Cardiac septum (tissue), 1 donor: ENCODE measurements at regions not wholly inside any gene's neighbourhood (a gene's known extent, or its start where the extent isn't known, plus 50 kb on each side); places are given as distances from the start of the nearest gene placed in this dataset.

ENCODE experiments used
- DNase-seq: peaks from one replicate; pipeline ENCODE4 v3.0.0-alpha.2; 2020; ENCODE audit warnings: low spot score
- intact Hi-C: fragments of 100-400 bp; cut with DNase I; formaldehyde crosslinking; loops from one replicate; pipeline ENCODE4 v1.14.0; 2022
- donor health status: DM: no; HTN: no; CAD: no.

GRCh38 chr10:94043431-94043990, 49.8 kb downstream of the PLCE1 start:
- no peak for DNase-seq
- intact Hi-C loops, result no loop called here

- intact Hi-C loops, result no loop called here
- DNase-seq, result no peak
These were observed 52.4 kb downstream of the PLCE1 start for GRCh38 chr10:94046098-94046497.

GRCh38 chr10:94047293-94047692, 53.6 kb downstream of the PLCE1 start:
- intact Hi-C loops, result no loop called here
- no peak for DNase-seq

GRCh38 chr10:94049911-94050310, 56.2 kb downstream of the PLCE1 start:
- intact Hi-C loops, result no loop called here
- DNase-seq, result no peak

GRCh38 chr10:94052281-94052680, 58.5 kb downstream of the PLCE1 start:
- DNase-seq, result no peak
- intact Hi-C loops, result no loop called here

- no peak for DNase-seq
- intact Hi-C loops, result no loop called here
These were observed 59.4 kb downstream of the PLCE1 start for GRCh38 chr10:94052866-94053791.

GRCh38 chr10:94059178-94059883, 65.6 kb downstream of the PLCE1 start:
- intact Hi-C loops, result no loop called here
- no peak for DNase-seq

- no peak for DNase-seq
- intact Hi-C loops, result no loop called here
These were observed 67.3 kb downstream of the PLCE1 start for GRCh38 chr10:94061026-94061425.

- DNase-seq, result no peak
- intact Hi-C loops, result no loop called here
These were observed 68.9 kb downstream of the PLCE1 start for GRCh38 chr10:94062611-94063010.

GRCh38 chr10:94065362-94065761, 71.6 kb downstream of the PLCE1 start:
- intact Hi-C loops, result no loop called here
- no peak for DNase-seq

GRCh38 chr10:94065787-94066186, 72.1 kb downstream of the PLCE1 start:
- intact Hi-C loops, result no loop called here
- no peak for DNase-seq

GRCh38 chr10:94066411-94066810, 72.7 kb downstream of the PLCE1 start:
- intact Hi-C loops, result no loop called here
- no peak for DNase-seq

- DNase-seq, result no peak
- intact Hi-C loops, result loop anchor here (5.0 kb wide), 1 partner anchor 58 kb away; no protein-coding TSS in a partner anchor
These were observed 76.2 kb downstream of the PLCE1 start for GRCh38 chr10:94069884-94070283.

GRCh38 chr10:94074462-94074861, 80.7 kb downstream of the PLCE1 start:
- intact Hi-C loops, result loop anchor here (5.0 kb wide), 1 partner anchor 62 kb away; no protein-coding TSS in a partner anchor
- DNase-seq, result no peak

GRCh38 chr10:94075506-94075905, 81.8 kb downstream of the PLCE1 start:
- no peak for DNase-seq
- intact Hi-C loops, result loop anchor here (5.0 kb wide), 1 partner anchor 202 kb away; no protein-coding TSS in a partner anchor

GRCh38 chr10:94076325-94076841, 82.7 kb downstream of the PLCE1 start:
- intact Hi-C loops, result loop anchor here (5.0 kb wide), 1 partner anchor 201 kb away; no protein-coding TSS in a partner anchor
- DNase-seq, result no peak

GRCh38 chr10:94077042-94077441, 83.3 kb downstream of the PLCE1 start:
- intact Hi-C loops, result loop anchor here (5.0 kb wide), 1 partner anchor 200 kb away; no protein-coding TSS in a partner anchor
- DNase-seq, result no peak

- DNase-seq, result no peak
- intact Hi-C loops, result no loop called here
These were observed 86.4 kb downstream of the PLCE1 start for GRCh38 chr10:94080108-94080507.

GRCh38 chr10:94083662-94084265, 90.0 kb downstream of the PLCE1 start:
- intact Hi-C loops, result no loop called here
- DNase-seq, result no peak

- intact Hi-C loops, result no loop called here
These were observed 90.6 kb downstream of the PLCE1 start for GRCh38 chr10:94084344-94084743.

More at GRCh38 chr10:94084344-94084743, 90.6 kb downstream of the PLCE1 start:
- no peak for DNase-seq
